KBM-7 (cell line): ENCODE measurements at regions not wholly inside any gene's neighbourhood (a gene's known extent, or its start where the extent isn't known, plus 50 kb on each side); places are given as distances from the start of the nearest gene placed in this dataset.

Experiments
- DNase-seq: peaks from one replicate; pipeline ENCODE4 v3.0.0-alpha.2; 2015
- in situ Hi-C: fragments of 300-500 bp; cut with MboI; formaldehyde crosslinking; loops from 2 replicates; pipeline ENCODE4 v1.14.3; 2020; ENCODE audit warnings: low sequenced_read_pairs, low pct_unique_long_range_greater_than_20kb, mixed read lengths

GRCh38 chr10:128497660-128498377 is 371.6 kb upstream of the MKI67 start:
- DNase-seq, result no peak
- in situ Hi-C loops, result no loop called here

- no peak for DNase-seq
- in situ Hi-C loops, result no loop called here
Measured at GRCh38 chr10:128498378-128498730, 372.1 kb upstream of the MKI67 start.

- in situ Hi-C loops, result no loop called here
- no peak for DNase-seq
Measured at GRCh38 chr10:128498746-128499145, 372.5 kb upstream of the MKI67 start.

- in situ Hi-C loops, result no loop called here
- DNase-seq, result no peak
Measured at GRCh38 chr10:128499486-128499885, 373.3 kb upstream of the MKI67 start.

GRCh38 chr10:128499956-128500355 is 373.7 kb upstream of the MKI67 start:
- in situ Hi-C loops, result no loop called here
- peak; percentile 37 for DNase-seq

- DNase-seq, result no peak
- in situ Hi-C loops, result no loop called here
Measured at GRCh38 chr10:128500642-128501041, 374.4 kb upstream of the MKI67 start.

DNA sequence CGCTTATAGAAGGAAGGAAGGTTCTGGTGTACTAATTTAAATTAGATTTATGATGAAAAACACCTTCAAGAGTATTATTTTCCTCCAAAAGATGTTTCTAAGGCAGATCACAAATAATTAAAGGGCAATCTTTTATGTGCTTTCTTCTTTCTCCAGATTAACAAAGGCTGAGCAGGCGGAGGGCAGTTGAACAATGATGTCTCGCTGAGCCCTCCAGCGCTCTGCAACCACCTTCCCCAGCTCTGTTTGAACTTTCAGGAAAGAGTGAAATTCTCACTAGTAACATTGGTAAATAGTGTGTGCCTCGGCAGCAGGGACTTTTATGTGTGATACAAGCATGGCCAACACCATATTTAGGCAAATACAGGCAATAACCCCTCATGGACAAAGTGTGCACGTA is 379.1 kb upstream of the MKI67 start:
- in situ Hi-C loops, result no loop called here
- DNase-seq, result no peak

GRCh38 chr10:128506423-128506822 is 380.2 kb upstream of the MKI67 start:
- DNase-seq, result no peak
- in situ Hi-C loops, result no loop called here

- in situ Hi-C loops, result no loop called here
- no peak for DNase-seq
Measured at GRCh38 chr10:128507066-128507465, 380.8 kb upstream of the MKI67 start.

GRCh38 chr10:128511284-128511683 is 385.1 kb upstream of the MKI67 start:
- DNase-seq, result no peak
- in situ Hi-C loops, result no loop called here

DNA sequence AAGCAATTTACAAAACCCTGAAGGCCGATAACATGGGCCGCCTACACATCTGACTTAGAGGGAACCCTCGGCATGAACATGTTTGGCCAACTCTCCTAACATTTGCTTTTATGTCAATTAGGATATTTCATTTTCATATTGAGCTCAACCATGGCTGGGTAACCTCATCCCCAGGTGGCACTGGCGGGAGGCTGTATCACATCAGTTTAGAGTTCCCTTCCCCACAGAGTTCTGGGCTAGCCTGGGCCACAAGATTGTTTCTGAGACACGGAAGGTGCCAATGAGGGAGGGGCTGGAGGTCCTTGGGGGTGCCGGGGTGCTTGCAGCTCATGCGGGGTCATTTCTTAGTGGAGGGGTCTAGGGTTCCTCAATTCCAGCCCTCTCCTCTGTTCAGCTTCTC is 386.5 kb upstream of the MKI67 start:
- in situ Hi-C loops, result no loop called here
- no peak for DNase-seq

DNA sequence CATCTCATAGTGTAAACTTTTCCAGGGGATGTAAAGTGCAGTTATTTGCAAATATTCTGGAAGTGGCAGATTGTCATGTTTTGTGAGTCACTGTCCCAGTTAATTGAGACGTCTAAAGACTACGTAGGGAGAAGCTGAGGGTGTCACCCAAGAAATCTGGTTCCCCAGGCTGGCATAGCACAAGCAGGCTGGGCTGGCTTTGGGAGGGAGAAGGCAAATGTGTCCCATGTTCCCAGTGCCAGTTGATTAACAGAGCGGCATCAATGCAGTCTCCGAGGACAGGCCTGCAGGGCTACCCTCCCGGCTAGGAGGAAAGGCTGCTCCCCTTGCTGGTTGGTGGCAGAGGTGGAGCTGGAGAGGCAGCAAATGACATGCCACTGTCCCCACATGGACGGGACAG is 388.3 kb upstream of the MKI67 start:
- no peak for DNase-seq
- in situ Hi-C loops, result no loop called here

GRCh38 chr10:128516180-128516579 is 390.0 kb upstream of the MKI67 start:
- no peak for DNase-seq
- in situ Hi-C loops, result no loop called here

GRCh38 chr10:128517167-128517566 is 390.9 kb upstream of the MKI67 start:
- in situ Hi-C loops, result no loop called here

GRCh38 chr10:128518000-128518399 is 391.8 kb upstream of the MKI67 start:
- DNase-seq, result no peak
- in situ Hi-C loops, result no loop called here

More at GRCh38 chr10:128517167-128517566, 390.9 kb upstream of the MKI67 start:
- DNase-seq, result no peak

- in situ Hi-C loops, result no loop called here
- no peak for DNase-seq
Measured at GRCh38 chr10:128519581-128519980, 393.4 kb upstream of the MKI67 start.

GRCh38 chr10:128520211-128520815 is 394.1 kb upstream of the MKI67 start:
- in situ Hi-C loops, result no loop called here

DNA sequence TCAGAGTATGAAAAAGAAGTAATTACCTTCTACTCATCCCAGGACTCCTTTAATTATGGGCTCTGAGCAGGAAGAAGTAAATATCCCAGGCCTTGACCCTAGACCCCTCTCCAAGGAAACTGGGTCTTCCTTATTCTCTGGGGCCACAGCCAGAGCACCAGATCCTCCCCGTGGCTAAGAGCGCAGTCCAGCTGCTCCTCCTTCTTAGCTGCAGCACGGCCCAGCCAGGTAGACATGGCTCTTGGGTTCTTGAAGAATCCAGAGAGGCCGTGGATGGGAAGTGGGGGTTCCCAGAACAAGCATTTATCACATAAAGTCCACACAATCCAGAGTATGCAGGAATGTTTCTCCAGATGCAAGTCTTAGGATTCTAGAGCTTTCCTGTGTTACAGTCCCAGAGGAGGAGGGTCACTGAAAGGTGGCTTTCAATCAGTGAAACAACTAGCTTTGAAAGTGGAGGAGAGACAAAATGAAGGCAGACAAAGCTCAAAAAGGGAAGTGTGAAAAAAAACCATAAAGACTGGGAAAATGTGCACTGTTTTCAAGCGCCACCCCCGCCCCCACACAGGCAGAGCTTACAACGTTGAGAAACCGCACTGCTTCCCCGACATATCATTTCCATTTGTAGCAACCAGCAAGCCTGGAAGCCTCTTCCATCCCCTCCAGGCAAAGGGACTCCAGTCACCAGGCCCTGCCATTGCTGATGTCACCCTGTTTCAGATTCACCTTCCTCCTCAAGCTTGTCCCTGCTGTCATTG is 396.5 kb upstream of the MKI67 start:
- DNase-seq, result peak; percentile 76
- in situ Hi-C loops, result no loop called here

More at GRCh38 chr10:128520211-128520815, 394.1 kb upstream of the MKI67 start:
- no peak for DNase-seq

DNA sequence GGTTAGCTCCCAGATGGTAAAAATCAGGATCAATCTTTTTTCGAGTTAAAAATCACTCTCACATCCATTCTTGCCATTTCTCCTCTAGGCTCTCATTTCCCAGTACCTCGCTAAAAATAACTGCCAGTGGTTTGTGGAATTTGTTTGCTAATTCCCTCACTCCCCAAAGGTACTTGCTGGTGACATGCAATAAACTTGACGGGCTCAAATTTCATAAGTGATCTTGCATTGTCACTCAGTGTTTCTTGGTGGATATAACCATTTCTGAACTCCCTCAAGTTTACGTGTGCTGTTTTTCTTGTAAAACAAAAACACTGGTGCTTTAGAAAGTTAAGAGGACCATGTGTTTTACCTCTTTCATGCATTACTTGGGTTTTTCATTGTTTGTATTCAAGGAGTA is 399.2 kb upstream of the MKI67 start:
- DNase-seq, result no peak
- in situ Hi-C loops, result no loop called here

DNA sequence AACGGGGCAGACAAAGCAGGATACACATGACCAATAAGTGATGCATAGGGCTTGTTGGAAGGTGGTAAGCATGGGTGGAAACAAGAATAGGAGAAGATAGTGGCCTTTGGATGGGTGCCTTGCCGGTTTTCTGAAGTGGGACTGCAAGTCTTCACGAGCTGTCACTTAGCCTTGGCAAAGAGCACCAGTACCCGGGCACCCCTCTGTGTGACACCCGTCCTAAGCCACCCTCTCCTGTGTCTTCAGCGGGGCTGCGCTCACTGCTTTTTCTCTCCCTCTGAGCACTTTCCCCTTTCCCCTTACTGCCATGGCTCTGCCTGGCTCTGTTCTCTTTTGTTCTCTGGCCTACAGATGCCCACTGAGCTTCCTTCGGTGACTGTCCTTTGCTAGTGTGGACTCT is 399.7 kb upstream of the MKI67 start:
- in situ Hi-C loops, result no loop called here
- no peak for DNase-seq
